IMR-90 (cell line): ENCODE measurements at regions not wholly inside any gene's neighbourhood (a gene's known extent, or its start where the extent isn't known, plus 50 kb on each side); places are given as distances from the start of the nearest gene placed in this dataset.

ENCODE experiments used
- ATAC-seq: fragments of 200-7000 bp; cut with Tn5 transposase; 2 replicates; pipeline ENCODE4 v1.9.1; 2020; ENCODE audit warnings: low read depth, mild to moderate bottlenecking, moderate library complexity
- BruUV-seq: library from RNA; stranded (reverse); fragments of 400-500 nt; replicated peaks from 2 replicates; lab custom pipeline; 2021; lab: Mats Ljungman, UMichigan
- CTCF ChIA-PET: fragments of 300-600 bp; formaldehyde crosslinking; extraction: SDS; loops from one replicate; lab custom pipeline; 2021; ENCODE audit warnings: antibody characterized with exemption; lab: Yijun Ruan, JAX
- POLR2A ChIA-PET: fragments of 300-600 bp; sonication (Branson Sonifier 250); formaldehyde crosslinking; loops from one replicate; lab custom pipeline; 2022; ENCODE audit warnings: antibody characterized with exemption; ENCODE audit not compliant: unreplicated experiment; lab: Charles Lee
- DNase-seq: peaks from one replicate; pipeline ENCODE4 v3.0.0; 2013
- H2AFZ ChIP-seq: replicated peaks from 2 replicates; pipeline ENCODE3; 2013; ENCODE audit warnings: low read length, mild to moderate bottlenecking; ENCODE audit not compliant: poor library complexity
- H2AK5ac ChIP-seq: 2 replicates; pipeline ENCODE4 v1.6.1; 2013; ENCODE audit warnings: low read depth, low read length, inconsistent platforms
- H2AK9ac ChIP-seq: replicated peaks from 2 replicates; pipeline ENCODE3; 2013; ENCODE audit warnings: mild to moderate bottlenecking, low read depth, low read length, moderate library complexity; ENCODE audit not compliant: poor library complexity
- H2BK120ac ChIP-seq: 2 replicates; pipeline ENCODE4 v1.6.1; 2013; ENCODE audit warnings: low read depth, low read length, inconsistent platforms
- H2BK15ac ChIP-seq: 3 replicates; pipeline ENCODE4 v1.6.1; 2013; ENCODE audit warnings: low read depth, low read length, inconsistent platforms
- H2BK20ac ChIP-seq: 2 replicates; pipeline ENCODE4 v1.6.1; 2013; ENCODE audit warnings: low read depth, mild to moderate bottlenecking, inconsistent platforms, low read length, moderate library complexity
- H2BK5ac ChIP-seq: 2 replicates; pipeline ENCODE4 v1.6.1; 2013; ENCODE audit warnings: mild to moderate bottlenecking, low read depth, low read length, inconsistent platforms; ENCODE audit not compliant: poor library complexity, severe bottlenecking
- H3K14ac ChIP-seq: replicated peaks from 2 replicates; pipeline ENCODE4 v1.6.1; 2013; ENCODE audit warnings: low read depth, low read length, inconsistent platforms
- H3K18ac ChIP-seq: 2 replicates; pipeline ENCODE4 v1.6.1; 2013; ENCODE audit warnings: low read depth, low read length, control low read depth
- H3K23ac ChIP-seq: 2 replicates; pipeline ENCODE4 v1.6.1; 2013; ENCODE audit warnings: low read depth, low read length, inconsistent platforms
- H3K27ac ChIP-seq: 2 replicates; pipeline ENCODE4 v1.5.1; 2013; ENCODE audit warnings: mild to moderate bottlenecking, control low read depth, low read length; ENCODE audit not compliant: insufficient read depth
- H3K27me3 ChIP-seq: 2 replicates; pipeline ENCODE4 v1.6.1; 2013; ENCODE audit warnings: low read length; ENCODE audit not compliant: control insufficient read depth, insufficient read depth
- H3K36me3 ChIP-seq: 2 replicates; pipeline ENCODE4 v1.6.1; 2013; ENCODE audit warnings: low read length, mixed read lengths; ENCODE audit not compliant: control insufficient read depth, insufficient read depth
- H3K4ac ChIP-seq: 2 replicates; pipeline ENCODE4 v1.6.1; 2013; ENCODE audit warnings: low read depth, low read length, inconsistent platforms
- H3K4me1 ChIP-seq: 2 replicates; pipeline ENCODE4 v1.6.1; 2013; ENCODE audit warnings: low read length, mixed read lengths; ENCODE audit not compliant: control insufficient read depth, insufficient read depth
- H3K4me2 ChIP-seq: 2 replicates; pipeline ENCODE4 v1.6.1; 2013; ENCODE audit warnings: low read depth, mild to moderate bottlenecking, control low read depth, low read length, moderate library complexity
- H3K4me3 ChIP-seq: 2 replicates; pipeline ENCODE4 v1.5.1; 2013; ENCODE audit warnings: low read depth, mild to moderate bottlenecking, control low read depth, low read length, moderate library complexity; ENCODE audit not compliant: insufficient read depth
- H3K56ac ChIP-seq: 2 replicates; pipeline ENCODE4 v1.6.1; 2013; ENCODE audit warnings: low read length, inconsistent platforms; ENCODE audit not compliant: insufficient read depth; ENCODE audit errors: extremely low read depth
- H3K79me1 ChIP-seq, 2 experiments: 2 replicates each; pipeline ENCODE4 v1.6.1; 2013; ENCODE audit warnings: low read length in 2 of 2, inconsistent platforms in 1 of 2, low read depth in 1 of 2
- H3K9ac ChIP-seq: 2 replicates; pipeline ENCODE4 v1.6.1; 2013; ENCODE audit warnings: low read depth, low read length, control low read depth
- H3K9me1 ChIP-seq: 2 replicates; pipeline ENCODE4 v1.6.1; 2013; ENCODE audit warnings: low read length, inconsistent platforms; ENCODE audit not compliant: insufficient read depth
- H3K9me3 ChIP-seq: 2 replicates; pipeline ENCODE4 v1.6.1; 2013; ENCODE audit warnings: low read length; ENCODE audit not compliant: control insufficient read depth, insufficient read depth
- H4K20me1 ChIP-seq: 2 replicates; pipeline ENCODE4 v1.6.1; 2013; ENCODE audit warnings: low read length, inconsistent platforms; ENCODE audit not compliant: insufficient read depth
- H4K5ac ChIP-seq: 2 replicates; pipeline ENCODE4 v1.6.1; 2013; ENCODE audit warnings: mild to moderate bottlenecking, low read depth, low read length, control low read depth
- H4K8ac ChIP-seq, 2 experiments: 2 replicates each; pipeline ENCODE4 v1.6.1; 2013; ENCODE audit warnings: low read depth in 2 of 2, low read length in 2 of 2, control low read depth in 1 of 2, inconsistent platforms in 1 of 2
- H4K91ac ChIP-seq: 2 replicates; pipeline ENCODE4 v1.6.1; 2013; ENCODE audit warnings: low read depth, low read length, inconsistent platforms; ENCODE audit not compliant: insufficient read depth
- BHLHE40 ChIP-seq: fragments of 150-350 bp; IDR thresholded peaks from 2 replicates; pipeline ENCODE4 v1.6.1; 2016; ENCODE audit warnings: mild to moderate bottlenecking, low read depth, low read length
- CEBPB ChIP-seq: IDR thresholded peaks from 2 replicates; pipeline ENCODE4 v1.6.1; 2012; ENCODE audit warnings: low read depth, low read length, improper control_type of control experiment
- CHD1 ChIP-seq: IDR thresholded peaks from 2 replicates; pipeline ENCODE4 v1.6.1; 2012; ENCODE audit warnings: low read depth, low read length, improper control_type of control experiment
- FOS ChIP-seq: fragments of 150-350 bp; IDR thresholded peaks from 2 replicates; pipeline ENCODE4 v1.6.1; 2016; ENCODE audit warnings: low read depth, low read length
- MAFK ChIP-seq: IDR thresholded peaks from 2 replicates; pipeline ENCODE4 v1.6.1; 2012; ENCODE audit warnings: low read depth, low read length, improper control_type of control experiment
- MAZ ChIP-seq: IDR thresholded peaks from 2 replicates; pipeline ENCODE4 v1.6.1; 2012; ENCODE audit warnings: low read depth, mild to moderate bottlenecking, low read length, improper control_type of control experiment, moderate library complexity, borderline replicate concordance
- MXI1 ChIP-seq: IDR thresholded peaks from 2 replicates; pipeline ENCODE4 v1.6.1; 2012; ENCODE audit warnings: low read depth, mild to moderate bottlenecking, low read length, moderate library complexity, borderline replicate concordance
- NFE2L2 ChIP-seq: fragments of 150-350 bp; IDR thresholded peaks from 2 replicates; pipeline ENCODE4 v1.6.1; 2016; ENCODE audit warnings: low read depth, mild to moderate bottlenecking, low read length
- POLR2A ChIP-seq: IDR thresholded peaks from 2 replicates; pipeline ENCODE4 v1.6.1; 2012; ENCODE audit warnings: mild to moderate bottlenecking, low read depth, low read length
- RAD21 ChIP-seq: IDR thresholded peaks from 2 replicates; pipeline ENCODE4 v1.6.1; 2012; ENCODE audit warnings: low read length, improper control_type of control experiment
- RCOR1 ChIP-seq: IDR thresholded peaks from 2 replicates; pipeline ENCODE4 v1.6.1; 2012; ENCODE audit warnings: mild to moderate bottlenecking, low read length, improper control_type of control experiment; ENCODE audit not compliant: insufficient replicate concordance
- RFX5 ChIP-seq: IDR thresholded peaks from 2 replicates; pipeline ENCODE4 v1.8.0; 2012; ENCODE audit warnings: low read depth, mild to moderate bottlenecking, low read length, moderate library complexity
- SMC3 ChIP-seq: fragments of 150-350 bp; IDR thresholded peaks from 2 replicates; pipeline ENCODE4 v1.6.1; 2016; ENCODE audit warnings: low read depth, mild to moderate bottlenecking, antibody characterized with exemption, low read length, moderate library complexity
- USF2 ChIP-seq: fragments of 150-350 bp; IDR thresholded peaks from 2 replicates; pipeline ENCODE4 v1.6.1; 2017; ENCODE audit warnings: mild to moderate bottlenecking, antibody characterized with exemption, low read length, low read depth
- WGBS, 2 experiments: methylation state at CpG; one replicate each; pipeline versions ENCODE4 v1.1.5 to v1.1.7; 2013; ENCODE audit warnings: missing lambda C conversion rate in 2 of 2; ENCODE audit not compliant: insufficient read length in 1 of 2; ENCODE audit errors: extremely low coverage in 2 of 2; 5-methylcytosine and 5-hydroxymethylcytosine counted together
- dilution Hi-C: fragments of 300-500 bp; cut with HindIII; formaldehyde crosslinking; loops from one replicate; pipeline ENCODE4 v1.14.3; 2018; ENCODE audit warnings: low sequenced_read_pairs; ENCODE audit not compliant: unreplicated experiment
- in situ Hi-C: fragments of 300-500 bp; cut with MboI; formaldehyde crosslinking; loops from 3 replicates; pipeline ENCODE4 v1.14.3; 2019; ENCODE audit warnings: low sequenced_read_pairs, inconsistent platforms, mixed read lengths
- intact Hi-C: fragments of 100-400 bp; cut with micrococcal nuclease; formaldehyde crosslinking; loops from 2 replicates; pipeline ENCODE4 v1.10.0; 2022
- TF ChIP-seq, protein P1 (sequence below): conservative IDR thresholded peaks from 2 replicates; pipeline ENCODE4 v1.5.1; 2012; ENCODE audit warnings: mild to moderate bottlenecking, low read depth, low read length, improper control_type of control experiment
- TF ChIP-seq, protein P2 (sequence below): fragments of 150-350 bp; IDR thresholded peaks from 2 replicates; pipeline ENCODE4 v1.6.1; 2016; ENCODE audit warnings: low read depth, mild to moderate bottlenecking, low read length, moderate library complexity, borderline replicate concordance

- Histone ChIP-seq H3K4me2 (no peak overlapping the region), H2AFZ (no peak overlapping the region), H3K36me3 (no peaks in the 10 kb centered on the region), H4K5ac (no peak overlapping the region), H2BK5ac (no peak overlapping the region), H3K14ac (no peak overlapping the region), H3K4me1 (no peaks in the 10 kb centered on the region), H2BK120ac (no peak overlapping the region), H3K18ac (no peak overlapping the region), H3K79me1 (no peaks in the 10 kb centered on the region), H2BK15ac (no peak overlapping the region), H3K9me1 (no peaks in the 10 kb centered on the region), H4K8ac (no peak overlapping the region), H2AK5ac (no peak overlapping the region), H3K23ac (no peak overlapping the region), H4K20me1 (no peaks in the 10 kb centered on the region), H3K4ac (no peak overlapping the region), H3K4me3 (no peak overlapping the region), H3K27me3 (no peaks in the 10 kb centered on the region), H3K9ac (no peak overlapping the region), H2BK20ac (no peak overlapping the region), H3K56ac (no peak overlapping the region), H3K27ac (no peak overlapping the region), H3K9me3 (no peaks in the 10 kb centered on the region), H2AK9ac (no peak overlapping the region), H4K91ac (no peak overlapping the region)
- in situ Hi-C loops: no loop called here
- CTCF ChIA-PET: no interaction called here
- POLR2A ChIA-PET: no interaction called here
- BruUV-seq: no TSS peak
- DNase-seq (no peak), ATAC-seq (no peak)
- TF ChIP-seq USF2 (no peak), MXI1 (no peak), FOS (no peak), MAFK (no peak), CHD1 (no peak), BHLHE40 (no peak), RCOR1 (no peak), RFX5 (no peak), NFE2L2 (no peak), MAZ (no peak), POLR2A (no peak), SMC3 (no peak), RAD21 (no peak), CEBPB (no peak)
- TF ChIP-seq, protein P1, sequence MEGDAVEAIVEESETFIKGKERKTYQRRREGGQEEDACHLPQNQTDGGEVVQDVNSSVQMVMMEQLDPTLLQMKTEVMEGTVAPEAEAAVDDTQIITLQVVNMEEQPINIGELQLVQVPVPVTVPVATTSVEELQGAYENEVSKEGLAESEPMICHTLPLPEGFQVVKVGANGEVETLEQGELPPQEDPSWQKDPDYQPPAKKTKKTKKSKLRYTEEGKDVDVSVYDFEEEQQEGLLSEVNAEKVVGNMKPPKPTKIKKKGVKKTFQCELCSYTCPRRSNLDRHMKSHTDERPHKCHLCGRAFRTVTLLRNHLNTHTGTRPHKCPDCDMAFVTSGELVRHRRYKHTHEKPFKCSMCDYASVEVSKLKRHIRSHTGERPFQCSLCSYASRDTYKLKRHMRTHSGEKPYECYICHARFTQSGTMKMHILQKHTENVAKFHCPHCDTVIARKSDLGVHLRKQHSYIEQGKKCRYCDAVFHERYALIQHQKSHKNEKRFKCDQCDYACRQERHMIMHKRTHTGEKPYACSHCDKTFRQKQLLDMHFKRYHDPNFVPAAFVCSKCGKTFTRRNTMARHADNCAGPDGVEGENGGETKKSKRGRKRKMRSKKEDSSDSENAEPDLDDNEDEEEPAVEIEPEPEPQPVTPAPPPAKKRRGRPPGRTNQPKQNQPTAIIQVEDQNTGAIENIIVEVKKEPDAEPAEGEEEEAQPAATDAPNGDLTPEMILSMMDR: no peak
- TF ChIP-seq, protein P2, sequence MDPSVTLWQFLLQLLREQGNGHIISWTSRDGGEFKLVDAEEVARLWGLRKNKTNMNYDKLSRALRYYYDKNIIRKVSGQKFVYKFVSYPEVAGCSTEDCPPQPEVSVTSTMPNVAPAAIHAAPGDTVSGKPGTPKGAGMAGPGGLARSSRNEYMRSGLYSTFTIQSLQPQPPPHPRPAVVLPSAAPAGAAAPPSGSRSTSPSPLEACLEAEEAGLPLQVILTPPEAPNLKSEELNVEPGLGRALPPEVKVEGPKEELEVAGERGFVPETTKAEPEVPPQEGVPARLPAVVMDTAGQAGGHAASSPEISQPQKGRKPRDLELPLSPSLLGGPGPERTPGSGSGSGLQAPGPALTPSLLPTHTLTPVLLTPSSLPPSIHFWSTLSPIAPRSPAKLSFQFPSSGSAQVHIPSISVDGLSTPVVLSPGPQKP: no peak
- intact Hi-C loops: no loop called here
- WGBS, 2 experiments: no CpG with 5 or more reads among the region's 4 CpGs
- dilution Hi-C loops: no loop called here
Measured at GRCh38 chr1:168887381-168887780, 158.4 kb upstream of the DPT start.
